Activated CD4-positive, alpha-beta T cell treated with anti-CD3 and anti-CD28 coated beads, Interleukin-2, amount 50 U/mL, for 24 hours (primary cell): ENCODE measurements at regions not wholly inside any gene's neighbourhood (a gene's known extent, or its start where the extent isn't known, plus 50 kb on each side); places are given as distances from the start of the nearest gene placed in this dataset.

Experiments
- DNase-seq, 2 donors: peaks; one replicate each; pipeline ENCODE4 v3.0.0-alpha.2; 2020; ENCODE audit warnings: low read depth in 1 of 2, low spot score in 1 of 2

DNA sequence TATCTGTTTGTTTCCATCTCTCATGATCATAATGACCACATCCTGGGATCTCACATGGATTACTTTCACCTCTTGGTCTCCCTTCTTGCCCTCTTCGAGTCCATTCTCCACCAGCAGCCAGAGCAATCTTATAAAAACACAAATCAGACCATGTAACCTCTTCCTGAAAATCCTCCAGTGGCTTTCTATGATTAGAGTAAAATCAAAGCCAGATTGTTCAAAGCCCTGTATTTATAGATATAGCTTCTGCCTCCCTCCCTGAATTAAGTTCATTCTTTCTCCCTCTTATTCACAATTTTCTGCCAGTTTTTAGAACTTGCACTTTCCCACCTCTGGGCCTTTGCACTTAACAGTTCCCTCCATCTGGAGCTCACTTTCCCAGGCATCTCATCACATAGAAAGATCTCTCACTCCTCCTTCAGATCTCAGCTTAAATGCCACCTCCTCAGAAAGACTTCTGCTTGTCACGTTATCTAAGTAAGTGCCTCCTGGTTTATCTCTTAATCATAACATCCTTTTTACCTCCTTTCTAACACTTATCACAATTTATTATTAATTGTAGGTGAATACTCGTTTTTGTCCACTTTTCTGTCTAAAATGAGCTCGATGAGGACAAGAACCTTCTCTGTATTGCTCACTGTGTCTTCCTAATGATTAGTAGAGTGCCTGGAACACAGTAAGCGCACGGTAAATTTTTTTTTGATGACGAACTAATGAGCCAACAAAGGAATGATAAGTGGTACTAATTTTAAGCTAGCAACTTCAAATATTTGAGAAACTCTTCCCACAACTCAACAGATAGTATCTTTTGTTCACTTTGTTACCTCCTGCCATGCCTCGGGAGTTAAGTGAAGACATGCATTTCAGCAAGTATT, 80.5 kb downstream of the CYB561 start:
- DNase-seq = no peak

DNA sequence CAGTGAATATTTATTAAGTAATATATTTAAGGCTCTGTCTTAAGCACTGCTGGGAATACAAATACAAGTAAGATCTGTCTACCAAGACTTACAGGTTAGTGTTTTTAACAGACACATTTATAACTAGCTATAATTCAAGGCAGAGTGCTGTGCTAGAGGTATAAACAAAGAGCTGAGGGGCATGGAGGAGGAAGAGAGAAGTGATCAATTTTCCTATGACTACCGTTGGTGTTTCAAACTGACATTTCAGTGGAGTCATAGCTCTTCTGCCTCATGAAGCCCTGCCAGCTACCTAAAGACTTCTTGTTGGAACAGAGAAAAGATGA, 79.9 kb downstream of the CYB561 start:
- no peak for DNase-seq

DNA sequence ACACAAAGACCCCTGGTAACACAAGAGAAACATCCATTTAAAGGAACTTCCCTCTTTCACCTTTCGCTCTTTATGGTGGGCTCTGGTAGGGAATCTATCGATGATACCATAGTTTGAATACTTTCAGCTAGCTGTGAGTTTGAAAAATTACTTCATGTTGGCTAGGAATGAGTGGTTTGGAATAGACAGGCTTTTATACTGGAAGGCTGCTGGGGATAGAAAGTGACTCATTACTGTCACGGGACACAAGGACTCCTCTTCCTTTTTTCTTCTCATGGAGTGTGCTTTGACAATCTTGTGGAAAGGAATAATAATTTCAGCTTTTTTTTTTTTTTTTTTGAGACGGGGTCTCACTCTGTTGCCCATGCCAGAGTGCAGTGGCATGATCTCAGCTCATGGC, 76.9 kb downstream of the CYB561 start:
- no peak for DNase-seq

DNA sequence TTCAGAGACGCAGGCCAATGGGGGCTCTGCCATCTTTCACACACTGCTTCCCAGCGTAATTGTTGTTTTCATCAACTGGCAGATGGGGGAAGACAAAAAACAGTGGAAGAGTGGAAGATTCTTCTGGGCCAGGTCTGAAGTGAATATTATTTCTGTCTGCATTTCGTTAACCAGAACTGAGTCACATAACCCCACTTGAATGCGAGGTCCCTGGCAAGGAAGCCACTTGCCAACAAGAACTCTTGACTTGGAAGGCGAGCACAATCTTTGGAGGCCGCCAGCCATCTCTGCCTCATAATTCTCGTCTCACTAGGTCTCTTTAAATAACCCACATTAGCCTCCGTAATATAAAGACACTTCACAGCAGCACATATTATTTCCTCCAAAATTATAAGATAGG, 75.4 kb downstream of the CYB561 start:
- no peak for DNase-seq

DNA sequence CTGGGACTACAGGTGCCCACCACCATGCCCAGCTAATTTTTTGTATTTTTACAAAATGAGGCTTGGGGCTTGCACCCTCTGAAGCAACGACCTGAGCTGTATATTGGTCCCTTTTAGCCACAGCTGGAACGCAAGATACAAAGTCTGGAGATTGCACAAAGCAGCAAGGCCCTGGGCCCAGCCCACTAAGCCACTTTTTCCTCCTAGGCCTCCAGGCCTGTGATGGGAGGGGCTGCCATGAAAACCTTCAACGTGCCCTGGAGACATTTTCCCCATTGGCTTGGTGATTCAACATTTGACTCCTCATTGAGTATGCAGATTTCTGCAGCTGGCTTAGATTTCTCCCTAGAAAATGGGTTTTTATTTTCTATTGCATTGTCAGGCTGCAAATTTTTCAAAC, 69.2 kb downstream of the CYB561 start:
- DNase-seq = no peak

DNA sequence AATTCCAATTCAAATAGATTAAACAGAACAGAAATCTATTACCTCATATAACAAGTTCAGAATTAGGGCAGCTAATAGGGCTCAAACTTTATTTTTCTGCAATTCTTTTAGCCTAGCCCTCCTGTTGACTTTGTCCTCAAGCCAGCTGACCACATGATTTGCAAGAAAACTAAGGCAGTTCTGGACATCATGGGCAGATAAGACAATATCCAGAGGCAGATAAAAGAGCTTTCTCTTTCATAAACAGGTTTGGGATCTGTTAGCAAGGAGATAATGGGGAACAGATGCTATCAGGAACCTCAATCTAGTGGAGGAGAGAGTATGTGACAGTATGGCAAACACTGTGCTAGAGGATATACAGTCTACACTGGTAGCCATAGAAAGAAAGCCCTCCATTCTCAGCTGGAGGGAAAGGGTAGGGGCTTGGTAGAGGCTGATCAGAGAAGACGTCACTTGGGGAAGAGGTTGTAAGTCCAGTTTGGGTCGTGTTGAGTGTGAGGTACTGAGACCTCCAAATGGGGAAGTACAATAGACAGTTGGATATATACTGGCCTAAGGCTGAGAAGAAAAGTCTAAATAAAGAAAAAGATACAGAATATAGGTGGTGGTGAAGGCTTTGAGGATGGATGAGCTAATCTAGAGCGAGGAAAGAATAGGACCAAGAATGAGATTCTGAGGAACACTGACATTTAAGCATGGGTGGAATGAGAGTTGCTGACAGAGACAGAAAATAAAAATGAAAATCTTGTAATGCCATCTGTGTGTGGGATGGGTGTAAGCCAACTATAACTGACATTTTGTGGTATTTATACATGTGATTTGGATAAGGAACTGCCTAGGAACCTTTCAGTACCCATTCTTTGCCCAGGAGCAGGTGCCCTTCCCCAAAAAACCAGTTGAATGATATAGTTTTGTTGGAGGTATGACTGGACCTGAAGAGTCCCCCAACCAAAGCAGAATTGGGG, 67.4 kb downstream of the CYB561 start:
- DNase-seq = no peak

DNA sequence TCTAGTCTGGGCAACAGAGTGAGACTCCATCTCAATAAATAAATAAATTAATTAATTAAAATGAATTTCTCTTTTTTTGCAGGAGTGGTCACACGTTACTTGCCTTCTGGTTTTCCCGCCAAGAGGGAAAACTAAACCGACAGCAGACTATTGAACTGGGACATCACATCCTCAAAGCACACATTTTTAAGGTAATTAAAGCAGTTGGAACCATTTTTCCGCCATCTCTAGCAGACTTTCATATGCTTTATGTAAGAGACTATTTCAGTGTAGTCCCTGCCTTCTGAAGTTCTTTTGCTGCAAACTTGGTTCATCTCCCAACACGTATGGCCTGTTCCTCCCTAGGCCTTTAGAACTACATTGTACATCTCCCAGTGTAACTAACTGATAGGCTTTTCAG, 66.5 kb downstream of the CYB561 start:
- no peak for DNase-seq

DNA sequence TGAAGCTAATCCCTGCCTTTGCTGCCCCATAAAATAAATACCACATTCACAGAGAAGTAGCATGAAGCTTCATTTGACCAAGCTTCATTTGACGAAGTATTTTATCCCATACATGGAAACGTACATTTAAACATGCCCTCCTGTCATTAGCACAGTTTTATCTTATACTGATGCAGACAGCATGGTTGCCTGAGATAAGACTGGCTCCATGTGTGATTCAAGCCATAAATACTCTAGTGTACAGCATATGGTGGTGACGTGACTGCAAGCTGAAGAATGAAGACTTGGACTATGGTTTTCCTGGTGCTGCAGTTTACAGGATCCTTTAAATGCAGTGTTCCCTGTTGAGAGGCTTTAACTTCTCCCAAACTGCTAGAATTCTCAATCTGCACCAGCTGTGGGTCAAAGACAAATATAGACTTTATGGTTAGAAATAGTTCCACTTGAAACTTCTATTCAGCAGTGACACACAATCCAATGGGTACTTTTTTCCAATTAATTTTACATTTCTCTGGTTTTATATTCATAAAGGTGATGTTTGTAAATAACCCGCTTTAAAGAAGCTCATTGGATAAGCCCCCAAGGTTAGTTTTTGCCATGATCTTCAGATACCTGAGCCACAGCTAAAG, 64.9 kb downstream of the CYB561 start:
- no peak for DNase-seq

DNA sequence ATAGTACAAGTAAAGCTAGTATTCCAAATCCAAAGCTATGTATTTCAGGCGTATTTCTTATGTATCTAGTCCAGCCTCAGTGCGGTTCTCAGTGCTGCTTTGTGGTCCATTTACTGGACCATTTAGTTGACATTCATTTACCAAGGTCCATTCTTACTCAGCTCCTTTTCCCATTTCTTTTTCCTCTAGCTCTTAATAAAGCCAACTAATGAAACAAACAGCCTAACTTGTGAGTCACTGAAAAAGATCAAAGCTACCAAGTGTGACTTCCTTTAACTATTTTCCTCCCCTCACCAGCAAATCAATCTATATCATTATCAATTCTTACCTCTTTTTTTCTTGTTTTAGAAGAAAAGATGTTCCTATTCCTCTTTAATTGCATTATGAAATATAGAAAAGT, 64.0 kb downstream of the CYB561 start:
- DNase-seq = no peak
